Ovary (tissue), 7 donors: ENCODE measurements at regions not wholly inside any gene's neighbourhood (a gene's known extent, or its start where the extent isn't known, plus 50 kb on each side); places are given as distances from the start of the nearest gene placed in this dataset.
"Not testable (repeated sequence)": the region's sequence is repeated elsewhere in the genome, so short reads cannot be mapped to it uniquely, and the experiment has no call there.

ENCODE experiments used
- DNase-seq, 5 donors: peaks; one replicate each; pipeline ENCODE4 v3.0.0-alpha.2; 2019 to 2020
- H3K27ac ChIP-seq, 2 donors: fragments of 200-600 bp; one replicate each; pipeline versions ENCODE4 v1.5.1 to v1.8.0; 2019 to 2022
- H3K27me3 ChIP-seq: fragments of 200-600 bp; one replicate; pipeline ENCODE4 v1.8.0; 2022
- H3K36me3 ChIP-seq: fragments of 200-600 bp; sonication (generic); one replicate; pipeline ENCODE4 v1.5.1; 2019
- H3K4me1 ChIP-seq: one replicate; pipeline ENCODE4 v1.8.1; 2013; ENCODE audit warnings: mild to moderate bottlenecking, moderate library complexity; ENCODE audit not compliant: insufficient read depth
- H3K4me3 ChIP-seq: fragments of 200-600 bp; sonication (generic); one replicate; pipeline ENCODE4 v1.5.1; 2017
- H3K9me3 ChIP-seq, 2 donors: fragments of 200-600 bp in 1 of 2; sonication (generic) in 1 of 2; one replicate each; pipeline versions ENCODE4 v1.5.1 to v1.8.1; 2013 to 2019; ENCODE audit warnings: mild to moderate bottlenecking in 1 of 2, moderate library complexity in 1 of 2
- EP300 ChIP-seq: sonication (generic); formaldehyde crosslinking; IDR thresholded peaks from one replicate; pipeline ENCODE4 v1.6.1; 2017; ENCODE audit warnings: antibody characterized with exemption
- POLR2A ChIP-seq: fragments of 450-650 bp; IDR thresholded peaks from one replicate; pipeline ENCODE4 v1.6.1; 2017; ENCODE audit warnings: antibody characterized with exemption, mild to moderate bottlenecking, moderate library complexity
- WGBS, 3 donors: extraction: QIAGEN DNeasy Blood & Tissue Kit in 1 of 3; methylation state at CpG; one replicate each; pipeline versions ENCODE4 v1.1.5 to v1.1.7; 2013 to 2017; 5-methylcytosine and 5-hydroxymethylcytosine counted together
- intact Hi-C, 4 donors: fragments of 100-400 bp; cut with DNase I; formaldehyde crosslinking; loops; one replicate each; pipeline versions ENCODE4 v1.11.0 to v1.15.1; 2022 to 2023
- TF ChIP-seq, protein P1 (sequence below), 3 donors: fragments of 450-650 bp in 2 of 3; fragments of 200-600 bp in 1 of 3; IDR thresholded peaks; one replicate each; pipeline versions ENCODE4 v1.5.1 to v1.8.0; 2016 to 2022; ENCODE audit warnings: antibody characterized with exemption in 3 of 3, mild to moderate bottlenecking in 1 of 3
- donor health status: DM: no; HTN: no; CAD: no; lungs with moderate emphysema.
- donor health status: DM: no; HTN: no; CAD: no.
- donor health status: Bipolar disorder and iron deficiency.
- donor health status: DM: no; HTN: no; CAD: no.
- donor health status: DM: yes; HTN: yes; CAD: no.

DNA sequence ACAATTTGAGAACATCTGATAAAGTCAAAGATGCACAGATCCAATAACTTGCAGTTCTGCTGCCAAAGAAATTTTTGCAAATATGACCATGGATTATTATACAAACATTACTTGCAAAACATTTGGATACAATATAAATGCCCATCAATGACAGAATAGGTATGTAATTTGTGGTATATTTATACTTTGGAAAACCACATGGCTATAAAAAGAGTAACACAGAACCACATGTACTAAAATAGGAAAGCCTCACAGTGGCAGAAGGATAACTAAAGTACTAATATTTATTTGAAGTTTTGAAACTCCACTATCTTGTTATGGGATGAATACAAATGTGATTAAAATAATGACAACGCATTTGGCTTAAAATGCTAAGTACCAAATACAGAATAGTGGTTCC is 51.8 kb upstream of the DNAJC10 start:
- Histone ChIP-seq H3K4me3 (no peak overlapping the region), H3K4me1 (no peaks in the 10 kb centered on the region), H3K27ac (no peak overlapping the region), H3K27me3 (no peaks in the 10 kb centered on the region), H3K9me3 (no peaks in the 10 kb centered on the region), H3K36me3 (no peaks in the 10 kb centered on the region)
- WGBS, 3 donors: 36 to 65% (median 44%) methylated on average over 1 of the region's 1 CpG
- TF ChIP-seq EP300 (no peak), POLR2A (no peak)
- TF ChIP-seq, protein P1, sequence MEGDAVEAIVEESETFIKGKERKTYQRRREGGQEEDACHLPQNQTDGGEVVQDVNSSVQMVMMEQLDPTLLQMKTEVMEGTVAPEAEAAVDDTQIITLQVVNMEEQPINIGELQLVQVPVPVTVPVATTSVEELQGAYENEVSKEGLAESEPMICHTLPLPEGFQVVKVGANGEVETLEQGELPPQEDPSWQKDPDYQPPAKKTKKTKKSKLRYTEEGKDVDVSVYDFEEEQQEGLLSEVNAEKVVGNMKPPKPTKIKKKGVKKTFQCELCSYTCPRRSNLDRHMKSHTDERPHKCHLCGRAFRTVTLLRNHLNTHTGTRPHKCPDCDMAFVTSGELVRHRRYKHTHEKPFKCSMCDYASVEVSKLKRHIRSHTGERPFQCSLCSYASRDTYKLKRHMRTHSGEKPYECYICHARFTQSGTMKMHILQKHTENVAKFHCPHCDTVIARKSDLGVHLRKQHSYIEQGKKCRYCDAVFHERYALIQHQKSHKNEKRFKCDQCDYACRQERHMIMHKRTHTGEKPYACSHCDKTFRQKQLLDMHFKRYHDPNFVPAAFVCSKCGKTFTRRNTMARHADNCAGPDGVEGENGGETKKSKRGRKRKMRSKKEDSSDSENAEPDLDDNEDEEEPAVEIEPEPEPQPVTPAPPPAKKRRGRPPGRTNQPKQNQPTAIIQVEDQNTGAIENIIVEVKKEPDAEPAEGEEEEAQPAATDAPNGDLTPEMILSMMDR (IDR thresholded peaks at IDR 0.05): no peak
- no peak for DNase-seq
- intact Hi-C loops: no loop called here

DNA sequence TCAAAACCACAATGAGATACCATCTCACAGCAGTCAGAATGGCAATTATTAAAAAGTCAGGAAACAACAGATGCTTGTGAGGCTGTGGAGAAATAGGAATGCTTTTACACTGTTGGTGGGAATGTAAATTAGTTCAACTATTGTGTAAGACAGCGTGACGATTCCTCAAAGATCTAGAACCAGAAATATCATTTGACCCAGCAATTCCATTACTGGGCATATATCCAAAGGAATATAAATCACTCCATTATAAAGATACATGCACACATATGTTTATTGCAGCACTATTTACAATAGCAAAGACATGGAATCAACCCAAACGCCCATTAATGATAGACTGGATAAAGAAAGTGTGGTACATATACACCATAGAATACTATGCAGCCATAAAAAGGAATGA is 50.6 kb upstream of the DNAJC10 start:
- WGBS, 3 donors: 65 to 75% (median 70%) methylated on average over 3 of the region's 3 CpGs
- H3K4me3 ChIP-seq, H3K27ac ChIP-seq, intact Hi-C loops, H3K36me3 ChIP-seq, H3K27me3 ChIP-seq, H3K9me3 ChIP-seq, H3K4me1 ChIP-seq, DNase-seq: not testable (repeated sequence)
